HG02798 (cell line): ENCODE measurements at regions not wholly inside any gene's neighbourhood (a gene's known extent, or its start where the extent isn't known, plus 50 kb on each side); places are given as distances from the start of the nearest gene placed in this dataset.
"Not testable (repeated sequence)": the region's sequence is repeated elsewhere in the genome, so short reads cannot be mapped to it uniquely, and the experiment has no call there.

ENCODE experiments used
- ATAC-seq: cut with Tn5 transposase; IDR thresholded peaks from one replicate; pipeline ENCODE4 v1.9.1; 2021; ENCODE audit warnings: mild to moderate bottlenecking; ENCODE audit not compliant: unreplicated experiment, poor library complexity

DNA sequence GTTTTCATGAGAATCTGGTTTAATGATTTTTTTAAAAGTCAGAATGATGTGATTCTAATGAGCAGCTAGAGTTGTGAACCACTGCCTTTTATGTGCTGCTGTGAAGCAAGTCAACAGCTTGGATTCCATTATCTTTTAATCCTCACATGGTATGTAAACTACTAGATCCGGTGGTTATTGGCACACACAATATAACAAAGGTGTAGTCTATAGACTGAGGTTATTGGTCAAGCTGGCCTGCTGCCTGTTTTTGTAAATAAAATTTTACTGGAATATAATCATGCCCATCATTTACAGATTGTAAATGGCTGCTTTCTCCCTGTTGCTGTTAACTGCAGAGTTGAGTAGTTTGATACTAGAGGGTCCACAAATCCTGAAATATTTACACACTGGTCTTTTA, 103.1 kb downstream of the OTOL1 start:
- ATAC-seq = no peak

DNA sequence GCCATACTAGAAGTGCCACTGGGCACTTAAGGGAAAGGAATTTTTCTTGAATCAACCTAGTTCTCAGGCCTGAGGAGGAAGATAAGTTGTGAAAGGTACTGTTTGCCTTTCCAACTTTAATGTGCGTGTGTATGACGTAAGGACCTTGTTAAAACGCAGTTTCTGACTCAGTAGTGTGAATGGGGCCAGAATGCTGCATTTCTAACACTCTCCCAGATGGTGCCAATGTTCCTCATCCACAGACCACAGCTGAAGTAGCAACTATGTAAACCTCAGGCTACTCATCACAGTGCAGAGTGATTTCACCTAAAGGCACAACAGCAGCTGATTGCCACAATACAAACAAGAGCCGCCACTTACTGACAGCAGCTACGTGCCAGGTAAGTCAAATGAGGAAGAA, 103.6 kb downstream of the OTOL1 start:
- no peak for ATAC-seq

DNA sequence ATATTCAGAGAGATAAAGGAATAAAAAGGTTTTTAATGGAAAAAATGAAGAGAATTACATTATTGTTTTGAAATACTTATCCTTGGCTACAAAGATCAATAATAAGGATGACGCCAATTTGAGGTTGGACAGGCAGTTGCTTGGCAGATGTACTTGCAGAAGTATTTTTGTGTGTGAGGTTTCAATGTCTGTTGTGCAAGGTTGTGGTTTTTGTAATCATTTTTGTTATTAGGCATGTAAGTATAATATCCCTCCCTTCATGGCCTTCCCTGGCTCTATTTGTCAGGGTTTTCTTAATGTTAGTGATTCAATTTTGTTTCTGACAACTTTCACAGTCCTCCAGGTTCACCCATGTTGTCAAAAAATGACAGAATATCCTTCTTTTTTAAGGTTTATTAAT, 105.9 kb downstream of the OTOL1 start:
- no peak for ATAC-seq

DNA sequence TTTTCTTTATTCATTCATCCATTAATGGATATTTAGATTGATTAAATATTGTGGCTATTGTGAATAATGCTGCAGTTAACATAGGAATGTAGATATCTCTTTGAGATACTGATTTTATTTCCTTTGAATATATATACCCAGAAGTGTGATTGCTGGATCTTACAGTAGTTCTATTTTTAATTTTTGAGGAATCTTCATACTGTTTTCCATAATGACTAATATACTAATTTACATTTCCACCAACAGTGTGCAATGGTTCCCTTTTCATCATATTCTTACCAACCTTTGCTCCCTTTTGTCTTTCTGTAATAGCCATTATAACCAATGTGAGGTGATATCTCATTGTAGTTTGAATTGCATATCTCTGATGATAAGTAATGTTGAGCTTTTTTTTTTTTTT, 106.3 kb downstream of the OTOL1 start:
- ATAC-seq = no peak

DNA sequence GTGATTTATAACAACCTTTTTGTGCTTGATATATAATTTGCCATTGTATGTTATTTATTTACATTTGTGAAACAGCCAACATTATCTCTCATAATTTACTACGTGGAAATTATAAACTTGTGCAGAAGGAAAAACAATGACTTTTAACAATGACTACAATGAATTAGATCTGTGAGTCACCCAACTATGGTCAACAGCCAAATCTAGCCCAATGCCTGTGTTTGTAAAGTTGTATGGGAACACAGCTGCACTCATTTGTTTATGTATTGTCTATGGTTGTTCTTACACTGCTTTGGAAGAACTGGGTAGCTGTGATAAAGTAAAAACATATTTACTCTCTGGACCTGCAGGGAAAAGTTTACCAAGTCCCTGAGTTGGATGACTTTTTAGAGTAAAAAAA, 110.4 kb downstream of the OTOL1 start:
- ATAC-seq = no peak

DNA sequence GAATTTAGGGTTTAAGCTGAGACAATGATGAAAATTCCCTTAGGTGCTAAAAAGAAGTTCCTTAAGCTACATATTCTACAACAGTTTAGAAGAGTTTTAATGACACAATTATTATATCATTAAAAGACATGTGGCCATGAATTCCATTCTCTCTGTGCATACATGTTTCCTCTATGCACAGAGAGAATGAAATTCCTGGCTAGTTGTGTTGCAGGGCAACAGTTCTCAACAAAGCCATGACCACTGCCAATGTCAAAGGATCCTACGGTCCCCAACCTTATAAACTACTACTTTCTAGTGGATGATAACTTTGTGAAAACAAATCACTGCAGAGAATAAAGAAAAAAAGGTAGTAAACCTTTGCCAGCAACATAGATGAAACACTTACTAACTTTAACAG, 122.7 kb downstream of the OTOL1 start:
- ATAC-seq = no peak

DNA sequence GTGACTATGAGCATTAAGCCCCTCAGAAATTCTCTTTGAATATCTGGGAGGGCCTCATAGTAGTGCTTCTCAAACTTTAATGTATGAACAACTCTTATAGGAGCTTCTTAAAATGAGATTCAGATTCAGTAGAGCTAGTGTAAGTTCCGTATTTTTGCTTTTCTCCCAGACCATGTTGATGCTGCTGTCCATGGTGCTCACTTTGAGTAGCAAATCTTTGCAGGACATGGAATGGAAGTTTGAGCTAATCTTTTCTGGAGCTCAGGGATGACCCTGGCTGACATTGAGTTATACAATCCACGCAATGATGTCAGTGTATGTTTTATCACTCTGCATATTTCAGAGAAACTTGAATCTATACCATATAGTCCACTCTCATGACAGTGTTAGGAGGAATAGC, 134.2 kb downstream of the OTOL1 start:
- no peak for ATAC-seq

DNA sequence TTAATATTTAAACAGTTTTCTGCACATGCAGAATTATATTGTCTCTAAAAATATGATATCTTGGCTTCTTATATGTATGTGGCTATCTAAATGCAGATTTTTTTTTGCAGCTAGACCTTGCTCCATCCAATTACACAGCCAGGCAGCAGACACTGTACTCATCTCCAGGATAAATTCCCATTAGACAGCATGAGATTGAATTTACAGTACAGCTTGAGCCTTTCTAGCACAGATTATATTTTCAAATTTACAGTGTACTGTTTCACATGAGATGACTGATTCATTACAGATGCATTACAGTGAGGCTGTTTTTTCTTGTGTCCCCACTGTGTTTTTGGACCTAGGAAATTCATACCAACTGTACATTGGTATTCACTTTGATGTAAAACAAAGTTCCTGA, 134.9 kb downstream of the OTOL1 start:
- ATAC-seq = no peak

DNA sequence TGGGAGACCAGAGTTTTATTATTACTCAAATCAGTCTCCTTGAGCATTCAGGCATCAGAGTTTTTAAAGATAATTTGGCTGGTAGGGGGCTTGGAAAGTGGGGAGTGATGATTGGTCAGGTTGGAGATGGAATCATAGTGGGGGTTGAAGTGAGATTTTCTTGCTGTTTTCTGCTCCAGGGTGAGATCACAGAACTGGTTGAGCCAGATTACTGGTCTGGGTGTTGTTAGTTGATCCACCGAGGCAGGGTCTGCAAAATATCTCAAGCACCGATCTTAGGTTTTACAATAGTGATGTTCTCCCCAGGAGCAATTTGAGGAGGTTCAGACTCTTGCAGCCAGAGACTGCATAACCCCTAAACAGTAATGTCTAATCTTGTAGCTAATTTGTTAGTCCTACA, 141.0 kb downstream of the OTOL1 start:
- no peak for ATAC-seq

DNA sequence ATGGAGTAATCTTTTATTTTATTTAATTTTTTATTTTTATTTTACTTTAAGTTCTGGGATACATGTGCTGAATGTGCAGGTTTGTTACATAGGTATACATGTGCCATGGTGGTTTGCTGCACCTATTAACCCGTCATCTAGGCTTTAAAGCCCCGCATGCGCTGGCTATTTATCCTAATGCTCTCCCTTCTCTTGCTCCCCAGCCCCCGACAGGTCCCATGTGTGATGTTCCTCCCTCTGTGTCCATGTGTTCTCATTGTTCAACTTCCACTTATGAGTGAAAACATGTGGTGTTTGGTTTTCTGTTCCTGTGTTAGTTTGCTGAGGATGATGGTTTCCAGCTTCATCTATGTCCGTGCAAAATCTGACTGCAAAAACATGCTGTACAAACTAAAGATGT, 142.5 kb downstream of the OTOL1 start:
- not testable (repeated sequence) for ATAC-seq

DNA sequence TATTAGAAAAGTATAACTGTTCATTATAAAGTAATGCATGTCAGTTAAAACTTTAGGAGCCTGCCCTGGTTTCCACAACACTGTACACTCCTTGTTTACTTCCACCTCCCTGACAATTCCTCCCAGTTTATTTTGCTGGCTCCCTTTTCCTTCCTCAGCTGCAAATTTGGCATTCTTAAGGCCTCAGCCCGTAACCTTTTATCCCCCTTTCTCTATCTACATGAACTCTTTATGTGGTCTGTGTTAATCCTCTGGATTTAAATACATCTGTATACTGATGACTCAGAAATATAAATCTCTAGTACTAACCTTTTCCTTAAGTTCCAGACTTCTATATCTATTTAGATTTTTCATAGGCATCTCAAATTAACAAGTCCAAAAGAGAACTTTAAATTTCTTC, 143.6 kb downstream of the OTOL1 start:
- ATAC-seq = no peak

DNA sequence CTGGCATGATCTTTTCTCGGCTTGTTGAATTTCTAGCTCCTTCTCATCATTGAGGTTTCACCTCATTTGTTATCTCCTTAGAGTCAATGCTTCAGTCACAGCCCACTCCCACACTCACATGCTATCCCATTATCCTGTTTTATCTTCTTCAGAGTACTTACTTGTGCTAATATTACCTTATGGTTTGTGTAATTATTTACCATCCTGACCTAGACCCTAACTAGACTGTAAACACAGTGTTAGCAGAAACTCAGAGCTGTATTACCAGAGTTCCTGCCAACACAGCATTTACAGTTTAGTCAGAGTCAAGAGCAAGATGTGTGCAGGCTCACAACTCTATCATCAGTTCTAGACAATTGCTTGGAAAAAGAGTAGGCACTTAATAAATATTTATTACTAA, 144.7 kb downstream of the OTOL1 start:
- ATAC-seq = no peak

DNA sequence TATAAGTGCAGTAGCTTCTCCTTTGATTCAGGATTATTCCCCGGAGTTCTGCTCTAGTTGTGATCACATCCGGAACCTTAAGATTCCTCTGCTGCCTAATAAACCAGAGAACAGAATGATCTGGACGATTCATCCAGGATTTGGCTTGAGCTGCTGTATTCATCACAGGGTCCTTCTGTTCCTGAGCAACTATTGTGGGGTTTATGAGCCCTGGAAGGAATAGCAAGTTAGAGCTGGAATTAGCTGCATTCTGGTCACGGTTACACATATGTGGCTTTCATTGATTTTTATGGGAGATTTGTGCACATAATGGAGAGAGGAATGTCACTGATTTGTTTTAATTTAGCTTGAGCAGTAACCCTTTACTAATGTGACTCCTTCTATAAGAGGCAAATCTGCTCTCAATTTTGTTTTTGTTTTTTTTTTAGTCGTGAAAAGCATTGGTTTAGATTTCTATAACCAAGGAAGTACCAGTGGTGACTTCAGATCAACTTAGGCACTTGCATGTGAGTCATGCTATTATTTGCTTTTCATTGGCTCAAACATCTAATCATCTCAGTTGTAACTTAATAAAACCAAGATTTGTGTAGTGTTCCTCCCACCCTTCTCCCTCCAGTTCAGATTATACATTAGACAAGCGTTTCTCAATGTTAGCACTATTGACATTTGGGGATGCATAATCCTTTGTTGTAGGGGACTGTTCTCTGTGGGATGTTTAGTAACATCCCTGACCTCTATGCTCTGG, 148.5 kb downstream of the OTOL1 start:
- no peak for ATAC-seq

DNA sequence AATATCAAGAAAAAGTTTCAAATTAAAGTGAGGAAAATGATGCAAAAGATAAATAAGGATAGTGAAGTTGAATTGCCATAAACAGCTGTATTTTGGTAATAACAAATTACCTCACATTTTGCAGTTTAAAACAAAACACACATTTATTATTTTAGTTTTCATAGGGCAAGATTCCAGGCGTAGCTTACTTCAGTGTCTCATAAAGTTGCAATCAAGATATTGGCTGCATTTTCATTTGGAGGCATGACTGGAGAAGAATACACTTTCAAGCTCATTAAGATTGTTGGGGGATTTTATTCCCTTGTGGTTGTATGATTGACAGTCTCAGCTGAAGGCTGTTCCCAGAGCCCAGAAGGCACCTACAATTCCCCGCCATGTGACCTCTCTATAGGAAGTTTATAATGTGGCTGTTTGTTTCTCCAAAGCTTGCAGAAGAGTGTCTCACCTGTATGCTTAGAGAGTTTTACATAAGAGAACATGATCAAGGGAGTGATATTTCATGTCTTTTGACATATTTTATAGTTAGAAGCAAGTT, 151.4 kb downstream of the OTOL1 start:
- no peak for ATAC-seq

DNA sequence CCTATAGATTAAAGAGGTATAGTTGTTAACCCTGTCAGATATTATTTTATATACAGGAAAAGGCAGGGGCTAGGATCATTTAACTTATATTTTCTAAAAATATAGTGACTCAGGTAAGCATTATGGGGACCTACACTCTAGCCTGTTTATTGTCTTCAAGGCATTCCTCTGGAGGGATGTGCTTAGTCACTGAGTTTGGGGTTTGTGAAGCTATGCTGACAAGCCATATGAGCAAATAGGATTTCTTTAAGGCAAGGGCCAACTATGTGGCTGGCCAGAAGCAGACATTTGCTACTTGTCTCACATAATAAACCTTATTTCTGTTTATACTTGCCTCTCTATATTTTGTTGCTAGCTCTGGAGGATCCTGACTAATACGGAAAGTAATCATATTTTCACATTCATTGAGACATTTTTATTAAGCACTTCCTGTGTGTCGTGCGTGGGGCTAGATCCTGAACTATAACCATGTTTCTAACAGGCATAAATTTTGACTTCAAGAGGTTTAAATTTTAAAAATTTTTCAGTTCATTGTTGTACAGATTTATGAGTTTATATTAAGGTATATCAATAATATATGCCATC, 153.4 kb downstream of the OTOL1 start:
- ATAC-seq = no peak

DNA sequence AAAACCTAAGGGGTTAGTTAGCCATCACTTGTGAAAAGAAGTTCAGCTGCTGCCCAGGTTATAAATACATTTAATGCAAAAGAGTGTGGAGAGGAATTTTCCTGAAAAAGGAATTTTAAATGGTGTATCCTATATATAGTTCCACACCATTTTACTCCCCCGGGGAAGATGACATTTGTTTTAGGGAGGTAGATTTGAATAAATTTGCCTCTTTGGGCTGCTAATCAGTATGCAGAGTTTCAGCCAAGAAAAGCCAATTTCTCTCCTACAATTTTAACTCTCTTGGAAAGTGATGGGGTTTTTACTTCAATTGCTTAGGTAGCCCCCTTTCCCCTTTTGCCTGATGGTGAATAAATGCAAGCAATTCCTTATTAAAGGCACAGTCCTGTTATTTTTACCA, 161.2 kb downstream of the OTOL1 start:
- no peak for ATAC-seq

DNA sequence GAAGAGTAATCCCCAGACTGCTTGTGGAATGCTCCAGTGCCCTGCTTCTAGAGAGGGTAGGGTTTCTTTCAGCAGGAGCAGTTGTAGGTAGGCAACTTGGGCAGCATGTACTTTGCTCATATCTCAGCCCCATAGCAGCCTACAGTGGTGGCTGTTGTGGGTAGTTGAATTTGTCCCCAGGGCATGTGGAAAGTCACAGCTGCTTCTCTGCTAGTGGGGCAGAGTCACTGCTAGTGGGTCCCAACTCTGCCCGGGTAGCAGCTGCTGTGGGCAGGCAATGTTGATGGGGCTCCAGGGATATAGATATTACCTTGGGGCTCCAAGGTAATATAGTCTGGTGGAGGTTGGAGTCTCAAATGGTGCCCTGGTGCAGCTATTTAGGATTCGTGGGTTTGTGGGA, 174.5 kb downstream of the OTOL1 start:
- no peak for ATAC-seq

DNA sequence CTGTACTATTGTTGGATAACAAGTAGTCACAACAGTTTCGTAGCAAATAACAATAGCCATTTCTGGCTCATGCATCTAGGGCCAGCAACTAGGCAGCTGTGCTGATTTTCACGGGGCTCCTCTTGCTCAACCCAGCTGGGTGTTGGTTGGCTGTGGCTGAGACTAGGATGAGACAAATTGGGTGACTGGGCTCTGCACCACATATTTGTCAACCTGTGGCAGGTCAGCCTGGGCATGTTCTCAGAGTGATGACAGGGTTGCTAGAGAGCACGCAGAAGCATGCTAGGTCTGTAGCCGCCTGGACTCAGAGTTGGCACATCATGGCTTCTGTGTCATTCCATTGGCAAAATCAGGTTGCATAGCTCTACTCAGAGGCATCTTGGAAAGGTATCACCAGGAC, 175.9 kb downstream of the OTOL1 start:
- ATAC-seq = no peak

DNA sequence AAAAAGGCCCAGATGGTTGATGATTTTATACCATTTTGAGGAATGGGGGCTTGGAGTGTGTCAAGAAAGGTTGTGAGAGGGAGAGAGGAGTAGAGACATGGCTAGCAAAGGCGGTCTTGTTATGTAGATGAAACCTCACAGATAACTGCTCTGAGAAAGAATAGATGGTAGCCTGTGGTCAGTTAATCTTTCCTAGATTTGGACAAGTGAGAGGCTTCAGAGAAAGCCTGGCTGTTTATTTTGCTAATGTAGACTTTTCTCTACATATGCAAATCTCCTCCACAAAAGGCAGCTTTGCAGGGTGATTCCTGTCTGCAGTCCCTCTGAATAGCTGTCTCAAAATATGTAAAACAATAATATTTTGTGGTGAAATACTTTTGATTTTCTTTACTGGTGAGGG, 177.3 kb downstream of the OTOL1 start:
- ATAC-seq = no peak

DNA sequence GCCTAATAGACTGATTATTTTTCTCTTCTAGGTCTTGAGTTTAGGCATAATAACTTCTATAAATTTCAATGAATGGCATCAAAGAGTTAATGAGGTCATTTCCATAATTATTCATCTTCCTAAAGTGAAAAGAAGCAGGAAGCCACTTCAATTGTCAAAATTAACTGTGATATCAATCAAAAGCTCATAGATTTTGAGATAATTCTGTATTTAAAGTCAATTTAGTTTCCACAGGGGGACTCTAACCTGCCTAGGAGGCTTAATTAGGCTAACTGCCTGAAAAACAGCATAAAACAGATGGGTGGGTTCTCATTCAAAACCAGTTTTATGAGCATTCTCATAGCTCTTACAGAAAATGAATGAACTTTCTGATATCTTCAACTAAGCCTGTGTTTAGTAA, 177.8 kb downstream of the OTOL1 start:
- no peak for ATAC-seq

DNA sequence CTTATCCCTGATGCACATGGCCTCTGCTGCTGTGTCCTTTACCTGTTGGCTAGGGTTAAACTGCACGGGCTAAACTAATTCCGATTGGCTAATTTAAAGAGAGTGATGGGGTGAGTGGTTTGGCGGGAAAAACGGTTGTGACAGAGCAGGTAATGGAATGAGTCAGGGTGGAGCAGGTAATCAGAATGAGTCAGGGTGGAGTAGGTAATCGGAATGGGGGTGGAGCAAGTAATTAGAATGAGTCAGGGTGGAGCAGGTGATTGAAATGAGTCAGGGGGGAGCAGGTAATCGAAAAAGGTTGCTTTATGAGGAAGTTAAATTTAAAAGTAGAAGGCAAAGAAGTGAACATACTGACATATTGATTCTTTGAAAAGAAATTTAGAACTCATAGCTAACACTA, 185.2 kb downstream of the OTOL1 start:
- not testable (repeated sequence) for ATAC-seq

DNA sequence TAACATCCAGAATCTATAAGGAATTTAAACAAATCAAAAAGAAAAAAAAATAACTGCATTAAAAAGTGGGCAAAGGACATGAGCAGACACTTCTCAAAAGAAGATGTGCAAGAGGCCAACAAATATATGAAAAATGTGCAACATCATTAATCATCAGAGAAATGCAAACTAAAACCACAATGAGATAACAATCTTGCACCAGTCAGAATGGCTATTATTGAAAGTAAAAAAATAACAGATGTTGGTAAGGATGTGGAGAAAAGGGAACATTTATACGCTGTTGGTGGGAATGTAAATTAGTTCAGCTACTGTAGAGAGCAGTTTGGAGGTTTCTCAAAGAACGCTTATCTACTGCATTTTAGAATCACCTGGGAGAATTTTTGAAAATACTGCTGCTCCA, 186.1 kb downstream of the OTOL1 start:
- no peak for ATAC-seq
